CD4-positive, alpha-beta T cell (primary cell): ENCODE measurements at regions not wholly inside any gene's neighbourhood (a gene's known extent, or its start where the extent isn't known, plus 50 kb on each side); places are given as distances from the start of the nearest gene placed in this dataset.

Experiments
- ATAC-seq: fragments of 200-7000 bp; cut with Tn5 transposase; one replicate; pipeline ENCODE4 v1.10.0; 2022; ENCODE audit warnings: mild to moderate bottlenecking; ENCODE audit not compliant: poor library complexity
- CTCF ChIA-PET: fragments of 350-600 bp; sonication (Branson Sonifier 250); formaldehyde crosslinking; loops from one replicate; lab custom pipeline; 2021; ENCODE audit warnings: antibody characterized with exemption, inconsistent platforms; lab: Charles Lee
- POLR2A ChIA-PET: fragments of 350-600 bp; sonication (Branson Sonifier 250); formaldehyde crosslinking; loops from one replicate; lab custom pipeline; 2021; ENCODE audit warnings: antibody characterized with exemption, inconsistent platforms; lab: Charles Lee
- DNase-seq, 14 experiments: peaks; one replicate each; pipeline ENCODE4 v3.0.0-alpha.2; 2013 to 2020; ENCODE audit warnings: mixed read lengths in 2 of 14
- H3K27ac ChIP-seq, 2 donors: one replicate each; pipeline versions ENCODE4 v1.5.1 to v1.7.0; 2013; ENCODE audit warnings: low read length in 2 of 2, low read depth in 1 of 2, mild to moderate bottlenecking in 1 of 2
- H3K27me3 ChIP-seq, 2 experiments: 1 replicate in 1 of 2; 2 replicates in 1 of 2; pipeline versions ENCODE4 v1.6.1 to v1.7.0; 2013; ENCODE audit warnings: low read length in 2 of 2, control low read depth in 1 of 2, mild to moderate bottlenecking in 1 of 2, moderate library complexity in 1 of 2; ENCODE audit not compliant: insufficient read depth in 2 of 2, control insufficient read depth in 1 of 2
- H3K36me3 ChIP-seq: one replicate; pipeline ENCODE4 v1.6.1; 2013; ENCODE audit warnings: low read length, control low read depth; ENCODE audit not compliant: insufficient read depth
- H3K4me1 ChIP-seq: one replicate; pipeline ENCODE4 v1.6.1; 2013; ENCODE audit warnings: low read length, control low read depth; ENCODE audit not compliant: insufficient read depth
- H3K4me3 ChIP-seq: one replicate; pipeline ENCODE4 v1.5.1; 2013; ENCODE audit warnings: mild to moderate bottlenecking, low read length, moderate library complexity
- H3K9me3 ChIP-seq, 2 experiments: 1 replicate in 1 of 2; 2 replicates in 1 of 2; pipeline versions ENCODE4 v1.6.1 to v1.7.0; 2013; ENCODE audit warnings: low read length in 2 of 2, mild to moderate bottlenecking in 2 of 2, control low read depth in 1 of 2, moderate library complexity in 1 of 2; ENCODE audit not compliant: control insufficient read depth in 1 of 2, insufficient read depth in 1 of 2
- H3K27ac Mint-ChIP-seq: one replicate; pipeline ENCODE4 v1.8.0; 2020; ENCODE audit warnings: mixed read lengths
- H3K27me3 Mint-ChIP-seq: one replicate; pipeline ENCODE4 v1.8.0; 2021; ENCODE audit warnings: mixed read lengths
- H3K36me3 Mint-ChIP-seq: one replicate; pipeline ENCODE4 v1.8.0; 2021; ENCODE audit warnings: low read depth, mixed read lengths
- H3K4me1 Mint-ChIP-seq: one replicate; pipeline ENCODE4 v1.8.0; 2021; ENCODE audit warnings: low read depth, mixed read lengths
- H3K4me3 Mint-ChIP-seq: one replicate; pipeline ENCODE4 v1.8.0; 2020; ENCODE audit warnings: mild to moderate bottlenecking, mixed read lengths
- H3K9me3 Mint-ChIP-seq: one replicate; pipeline ENCODE4 v1.8.0; 2020; ENCODE audit warnings: mixed read lengths
- CTCF ChIP-seq: fragments of 200-600 bp; IDR thresholded peaks from one replicate; pipeline ENCODE4 v1.8.0; 2022; ENCODE audit warnings: antibody characterized with exemption, mild to moderate bottlenecking
- intact Hi-C, 2 experiments: fragments of 100-400 bp; cut with DNase I in 1 of 2; cut with micrococcal nuclease in 1 of 2; formaldehyde crosslinking; loops; one replicate each; pipeline versions ENCODE4 v1.15.1 to v1.9.0; 2023 to 2025; cut with DNase I, micrococcal nuclease

GRCh38 chr1:164950541-164950986 lies 391.6 kb downstream of the PBX1 start:
- Histone ChIP-seq H3K9me3 (peaks cover 3 to 12% of the 10 kb centered on the region in 2 experiments), H3K4me3 (no peak overlapping the region), H3K27ac (no peak overlapping the region), H3K27me3 (no peaks in the 10 kb centered on the region), H3K36me3 (no peaks in the 10 kb centered on the region), H3K4me1 (no peaks in the 10 kb centered on the region)
- DNase-seq: no peak
- peaks cover 3% of the 10 kb centered on the region for H3K27me3 Mint-ChIP-seq
- no peak overlapping the region for H3K27ac Mint-ChIP-seq
- intact Hi-C loops: no loop called here
- POLR2A ChIA-PET: no interaction called here
- no peak overlapping the region for H3K4me3 Mint-ChIP-seq
- H3K4me1 Mint-ChIP-seq: no peaks in the 10 kb centered on the region
- CTCF ChIA-PET: interaction anchor here (0.6 kb wide), 1 partner anchor 18 kb away, joined by 3 read pairs; no protein-coding TSS in a partner anchor
- TF ChIP-seq CTCF: no peak
- no peak for ATAC-seq
- no peaks in the 10 kb centered on the region for H3K36me3 Mint-ChIP-seq
- H3K9me3 Mint-ChIP-seq: peaks cover 13% of the 10 kb centered on the region

DNA sequence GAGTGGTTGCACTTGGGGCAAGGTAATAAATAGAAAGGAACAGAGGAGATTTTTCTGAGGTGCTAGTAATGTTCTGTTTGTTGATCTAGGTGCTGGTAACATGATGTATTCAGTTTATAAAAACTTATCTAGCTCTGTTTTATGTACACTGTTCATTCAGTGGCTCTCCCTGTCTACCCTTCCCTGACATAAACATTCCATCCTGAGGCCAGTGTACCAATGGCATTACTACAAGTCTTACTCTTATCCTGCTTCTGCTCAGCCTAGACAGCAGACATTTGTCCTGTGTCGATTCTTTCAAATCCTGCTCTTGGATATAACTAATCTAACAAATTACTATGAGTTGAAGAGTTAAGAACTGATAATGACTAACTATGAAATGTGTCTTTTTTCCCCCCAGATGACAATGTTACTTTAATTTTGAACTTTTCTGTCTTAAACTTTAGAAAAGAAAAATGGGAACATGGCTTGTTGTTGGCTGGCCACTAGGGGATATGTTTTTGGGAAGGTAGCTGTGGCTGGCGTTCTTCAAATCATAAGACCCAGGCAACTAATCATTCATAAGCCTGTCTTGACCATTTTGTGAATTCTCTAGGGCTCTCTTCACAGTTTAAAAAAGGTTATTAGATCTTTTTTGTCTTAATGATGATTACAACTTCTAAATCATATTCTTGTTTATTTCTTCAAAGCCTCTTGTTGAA lies 390.9 kb downstream of the PBX1 start:
- Histone ChIP-seq H3K9me3 (peaks cover 3 to 12% of the 10 kb centered on the region in 2 experiments), H3K4me1 (no peaks in the 10 kb centered on the region), H3K4me3 (no peak overlapping the region), H3K36me3 (no peaks in the 10 kb centered on the region), H3K27ac (no peak overlapping the region), H3K27me3 (no peaks in the 10 kb centered on the region)
- no peaks in the 10 kb centered on the region for H3K4me1 Mint-ChIP-seq
- intact Hi-C loops: no loop called here
- no peak for DNase-seq
- no peak overlapping the region for H3K27ac Mint-ChIP-seq
- peaks cover 3% of the 10 kb centered on the region for H3K27me3 Mint-ChIP-seq
- ChIA-PET POLR2A (no interaction called here), CTCF (no interaction called here)
- H3K9me3 Mint-ChIP-seq: peaks cover 13% of the 10 kb centered on the region
- H3K36me3 Mint-ChIP-seq: no peaks in the 10 kb centered on the region
- no peak for ATAC-seq
- no peak overlapping the region for H3K4me3 Mint-ChIP-seq
- TF ChIP-seq CTCF: no peak

- Histone ChIP-seq H3K36me3 (no peaks in the 10 kb centered on the region), H3K9me3 (peaks cover 3 to 12% of the 10 kb centered on the region in 2 experiments), H3K27ac (no peak overlapping the region), H3K4me3 (no peak overlapping the region), H3K4me1 (no peaks in the 10 kb centered on the region), H3K27me3 (no peaks in the 10 kb centered on the region)
- Mint-ChIP-seq H3K4me3 (no peak overlapping the region), H3K9me3 (peaks cover 12% of the 10 kb centered on the region), H3K4me1 (no peaks in the 10 kb centered on the region), H3K27me3 (peaks cover 3% of the 10 kb centered on the region), H3K27ac (no peak overlapping the region), H3K36me3 (no peaks in the 10 kb centered on the region)
- ChIA-PET CTCF (no interaction called here), POLR2A (no interaction called here)
- no peak for DNase-seq
- intact Hi-C loops: no loop called here
- TF ChIP-seq CTCF: no peak
- ATAC-seq: no peak
Measured at GRCh38 chr1:164948101-164948500, 389.1 kb downstream of the PBX1 start.
